NCI-H748 treated with DMSO at 0.1 percent for 48 hours (cell line): ENCODE measurements at regions not wholly inside any gene's neighbourhood (a gene's known extent, or its start where the extent isn't known, plus 50 kb on each side); places are given as distances from the start of the nearest gene placed in this dataset.

Experiments used
- DNase-seq: peaks from one replicate; lab custom pipeline; 2025; lab: John Stamatoyannopoulos, UW

- DNase-seq: no peak
Measured at GRCh38 chrX:42725196-42725595, 52.8 kb downstream of the PPP1R2C start.

DNA sequence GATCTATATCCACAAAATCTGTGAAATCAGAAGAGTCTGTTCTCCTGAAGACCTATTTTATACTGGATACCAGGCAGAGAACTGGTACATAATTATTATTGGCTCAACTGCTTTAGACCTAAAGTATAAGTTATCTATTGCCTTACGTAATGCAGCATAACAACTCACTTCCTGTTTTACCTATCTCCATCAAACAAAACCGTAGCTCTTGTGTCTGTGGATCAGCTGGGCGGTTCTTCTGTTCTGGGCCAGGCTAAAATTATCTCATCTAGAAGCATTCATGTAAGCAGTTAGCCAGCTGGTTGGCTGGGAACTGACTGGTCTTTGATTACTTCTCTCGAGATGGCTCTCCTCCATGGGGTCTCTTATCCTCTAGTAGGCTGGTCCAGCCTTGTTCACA lies 57.8 kb downstream of the PPP1R2C start:
- no peak for DNase-seq

DNA sequence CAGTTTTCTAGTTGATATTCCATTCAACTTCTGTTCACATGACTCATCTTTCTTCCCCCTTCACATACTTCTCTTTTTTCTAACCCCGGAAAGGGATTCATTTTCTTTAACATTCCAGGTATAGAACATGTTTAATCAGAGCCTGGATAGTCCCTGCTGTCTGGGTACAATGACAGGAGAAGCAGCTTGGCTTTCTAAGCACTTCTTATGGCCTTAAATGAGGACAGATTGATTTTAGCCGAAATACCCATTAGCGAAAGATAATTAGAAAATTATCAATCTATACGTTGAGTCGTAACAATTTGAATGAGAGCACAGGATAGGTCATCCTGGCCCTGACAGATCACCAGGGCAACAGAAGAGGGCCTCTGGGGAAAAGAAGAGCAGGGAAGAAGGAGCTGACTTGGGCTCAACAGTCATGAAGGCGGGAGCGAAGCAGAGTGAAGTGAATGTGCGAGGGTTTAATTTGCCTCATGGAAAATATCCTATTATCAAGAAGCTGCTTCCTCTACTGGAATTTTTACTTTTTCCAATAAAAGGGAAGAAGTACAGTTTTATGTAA lies 62.2 kb downstream of the PPP1R2C start:
- no peak for DNase-seq

GRCh38 chrX:42714981-42715700 lies 62.8 kb downstream of the PPP1R2C start:
- DNase-seq: no peak

- DNase-seq: no peak
Measured at GRCh38 chrX:42710452-42710851, 67.5 kb downstream of the PPP1R2C start.

DNA sequence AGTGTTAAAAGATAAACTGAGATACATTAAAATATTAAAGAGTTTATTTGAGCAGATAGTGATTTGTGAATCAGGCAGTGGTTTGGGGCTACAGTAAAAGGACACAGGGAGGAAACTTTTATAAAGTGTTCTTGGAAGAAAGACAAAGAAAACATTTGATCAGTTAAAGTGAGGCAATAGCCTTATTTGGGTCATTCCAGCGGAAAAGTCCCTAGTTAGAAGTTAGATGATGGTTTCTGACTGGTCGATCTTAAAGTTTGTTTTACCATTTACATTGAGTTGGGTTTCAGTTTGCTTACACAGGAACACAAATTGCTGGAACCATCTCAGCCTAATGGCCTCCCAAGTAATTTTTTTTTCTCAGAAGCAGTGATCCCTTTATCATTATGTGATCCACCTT lies 69.7 kb downstream of the PPP1R2C start:
- DNase-seq: no peak

- no peak for DNase-seq
Measured at GRCh38 chrX:42707742-42708141, 70.2 kb downstream of the PPP1R2C start.

GRCh38 chrX:42704454-42704853 lies 73.5 kb downstream of the PPP1R2C start:
- DNase-seq: no peak

DNA sequence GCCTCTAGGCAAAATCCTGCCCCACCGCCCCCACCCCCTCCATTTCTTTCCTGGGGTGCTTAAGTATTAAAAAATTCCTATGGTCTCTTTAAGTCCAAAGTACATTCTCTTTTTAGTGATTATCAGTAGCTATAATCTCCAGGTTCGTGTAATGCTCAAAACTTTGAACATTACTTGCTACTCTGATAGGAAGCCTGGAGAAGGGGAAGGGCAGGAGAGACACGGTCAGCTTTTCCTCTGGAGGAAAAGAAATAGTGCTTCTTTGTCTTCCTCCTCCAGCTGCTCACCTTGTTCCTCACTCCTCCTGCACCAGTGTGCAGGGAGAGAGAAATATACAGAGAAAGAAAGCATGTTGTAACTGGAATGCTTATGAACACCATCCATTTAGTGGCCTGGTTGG lies 80.4 kb downstream of the PPP1R2C start:
- DNase-seq: no peak

GRCh38 chrX:42696536-42697124 lies 81.3 kb downstream of the PPP1R2C start:
- no peak for DNase-seq

- DNase-seq: no peak
Measured at GRCh38 chrX:42695800-42696358, 82.1 kb downstream of the PPP1R2C start.

- no peak for DNase-seq
Measured at GRCh38 chrX:42694260-42694815, 83.6 kb downstream of the PPP1R2C start.

GRCh38 chrX:42691196-42691595 lies 86.8 kb downstream of the PPP1R2C start:
- DNase-seq: no peak

DNA sequence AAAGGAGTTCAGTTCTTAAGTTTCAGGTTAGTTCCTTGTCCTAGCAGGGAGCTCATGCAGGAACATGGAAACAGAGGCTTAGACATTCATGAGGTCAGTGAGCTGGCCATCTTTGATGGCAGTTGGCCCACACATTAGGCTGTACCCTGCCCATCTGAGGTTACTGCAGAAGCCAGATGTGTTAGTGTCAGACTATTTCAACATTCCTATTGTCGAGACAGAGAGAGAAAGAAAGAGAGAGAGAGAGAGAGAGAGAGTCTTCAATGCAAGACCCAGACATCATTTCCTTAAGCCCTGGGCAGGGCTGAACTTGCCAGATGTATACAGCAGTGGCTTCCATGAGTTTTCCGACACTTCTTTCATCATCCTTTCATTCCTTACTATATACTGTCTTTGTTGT lies 91.3 kb downstream of the PPP1R2C start:
- DNase-seq: no peak

DNA sequence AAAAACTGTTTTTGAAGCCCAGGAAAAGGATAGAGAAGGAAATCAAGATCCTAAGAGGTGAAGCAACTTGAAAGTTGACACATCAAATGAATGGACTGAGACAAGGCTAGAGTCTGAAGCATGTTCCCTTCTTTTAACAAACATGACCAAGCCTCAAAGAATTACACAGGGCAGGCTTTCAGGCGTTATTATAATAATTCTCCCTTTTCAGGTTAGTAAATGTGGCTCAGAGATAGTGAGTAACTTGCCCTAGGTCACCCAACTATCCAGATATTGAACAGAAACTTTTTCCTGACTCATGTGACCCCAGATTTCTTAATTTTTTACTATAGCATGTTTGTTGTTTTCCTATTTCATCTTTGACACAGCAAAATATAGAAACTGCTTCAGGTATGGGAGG lies 91.7 kb downstream of the PPP1R2C start:
- DNase-seq: no peak

DNA sequence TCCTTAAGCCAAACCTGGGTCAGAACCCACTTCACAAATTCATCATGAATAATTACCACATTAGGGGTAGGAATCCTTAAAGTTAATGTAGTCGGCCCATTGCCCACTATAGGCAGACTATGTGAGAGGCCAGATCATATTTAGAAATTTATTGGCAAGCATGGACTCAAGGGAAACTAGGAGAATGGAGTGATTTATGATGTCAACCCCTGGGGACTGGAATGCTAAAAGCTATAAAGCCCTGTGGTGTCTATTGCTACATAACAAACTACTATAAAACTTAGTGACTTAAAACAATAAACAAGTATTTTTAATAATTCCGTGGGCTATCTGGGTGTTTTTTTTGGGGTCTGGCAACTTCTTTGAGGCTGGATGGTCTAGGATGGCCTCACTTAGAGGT lies 93.9 kb downstream of the PPP1R2C start:
- DNase-seq: no peak

DNA sequence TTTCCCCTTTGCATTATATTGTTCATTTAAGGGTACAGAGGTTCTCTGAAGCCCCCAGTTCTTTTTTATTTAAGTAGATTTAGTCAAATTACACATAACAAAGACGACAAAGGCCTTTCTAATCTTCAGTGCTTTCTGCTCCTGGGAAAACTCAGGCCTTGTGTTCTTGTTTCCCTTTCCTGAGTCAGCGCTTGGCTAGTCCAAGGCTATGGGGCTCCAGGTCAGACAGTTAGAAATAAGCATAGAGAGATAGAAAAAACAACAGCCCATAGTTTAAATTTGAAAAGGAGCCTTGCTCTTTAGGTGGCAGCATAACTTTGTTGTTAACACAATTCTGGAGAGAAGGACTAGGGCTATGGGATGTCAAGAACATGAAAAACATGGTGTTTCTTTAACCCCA lies 97.3 kb downstream of the PPP1R2C start:
- DNase-seq: no peak

DNA sequence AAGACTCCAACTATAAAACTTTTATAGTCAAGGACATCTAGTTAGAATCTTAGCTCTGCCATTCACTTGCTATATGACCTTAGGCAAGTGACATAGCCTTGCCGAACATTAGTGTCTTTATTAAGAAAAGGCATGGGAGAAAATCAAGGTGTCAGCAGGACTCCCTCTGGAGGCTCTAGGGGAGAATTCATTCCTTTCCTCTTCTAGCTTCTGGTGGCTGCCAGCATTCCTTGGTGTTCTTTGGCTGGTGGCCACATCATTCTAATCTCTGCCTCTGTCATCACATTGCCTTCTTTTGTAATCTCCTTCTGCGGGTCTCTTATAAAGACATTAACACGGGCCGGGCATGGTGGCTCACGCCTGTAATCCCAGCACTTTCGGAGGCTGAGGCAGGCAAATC lies 99.8 kb downstream of the PPP1R2C start:
- no peak for DNase-seq

DNA sequence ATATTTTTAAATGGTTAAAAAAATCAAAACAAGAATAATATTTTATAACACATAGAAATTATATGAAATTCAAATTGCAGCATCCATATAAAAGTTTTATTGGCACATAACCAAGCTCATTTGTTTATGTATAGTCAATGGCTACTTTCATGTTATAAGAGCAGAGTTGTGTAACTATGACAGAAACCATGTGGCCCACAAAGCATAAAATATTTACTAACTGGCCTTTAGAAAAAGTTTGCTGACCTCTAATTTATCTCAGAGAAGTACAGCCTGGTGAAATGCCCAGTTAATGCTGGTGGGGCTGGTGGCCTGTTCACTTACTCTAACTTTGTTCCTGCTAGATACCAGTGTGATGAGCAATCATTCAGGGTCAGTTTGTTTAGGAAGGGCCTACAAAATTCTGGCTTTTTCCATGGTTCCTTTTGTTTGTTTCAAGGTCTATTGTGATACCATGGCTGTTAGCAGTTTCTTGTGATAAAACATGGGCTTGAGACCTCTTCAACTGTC lies 104.6 kb downstream of the PPP1R2C start:
- DNase-seq: no peak

- no peak for DNase-seq
Measured at GRCh38 chrX:42664680-42665079, 113.3 kb downstream of the PPP1R2C start.

- DNase-seq: no peak
Measured at GRCh38 chrX:42628471-42628870, 149.5 kb downstream of the PPP1R2C start.

DNA sequence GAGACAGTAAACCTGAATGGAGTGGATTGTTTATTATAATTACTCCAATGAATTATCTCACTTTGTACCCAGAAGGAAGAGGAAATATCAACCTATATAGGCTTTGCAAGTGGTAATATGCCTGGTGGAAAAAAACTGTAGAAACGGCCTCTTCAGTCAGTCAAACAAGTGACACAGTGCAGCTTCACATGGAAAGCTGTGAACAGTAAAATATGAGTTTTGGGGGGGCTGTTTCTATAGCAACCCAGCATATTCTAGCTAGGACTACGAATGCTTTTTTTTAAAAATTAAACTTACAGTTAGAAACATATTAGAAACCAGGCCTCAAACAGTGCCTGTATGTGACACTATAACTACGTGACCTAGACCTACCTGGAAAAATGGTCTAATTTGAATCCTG lies 150.1 kb downstream of the PPP1R2C start:
- no peak for DNase-seq

DNA sequence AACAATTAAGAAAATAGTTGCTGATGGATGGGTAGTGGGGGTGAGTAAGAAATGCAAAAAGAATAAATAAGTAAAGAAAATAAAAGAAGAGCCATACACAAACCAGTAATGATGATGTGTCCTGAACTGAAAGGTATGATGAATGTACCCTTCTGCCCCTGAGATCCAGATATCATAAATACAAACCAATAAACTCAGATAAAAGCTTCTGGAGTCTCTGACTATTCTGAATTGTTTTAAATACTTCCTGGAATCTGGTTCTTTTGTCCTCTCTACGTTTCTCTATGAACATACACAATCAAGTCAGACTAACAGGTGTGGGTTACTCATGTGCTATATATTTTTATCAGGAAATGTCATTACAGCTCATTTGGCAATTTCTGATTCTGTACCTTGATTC lies 153.4 kb downstream of the PPP1R2C start:
- no peak for DNase-seq
